AG04449 (cell line): ENCODE measurements at regions not wholly inside any gene's neighbourhood (a gene's known extent, or its start where the extent isn't known, plus 50 kb on each side); places are given as distances from the start of the nearest gene placed in this dataset.

ENCODE experiments used
- CTCF ChIA-PET: fragments of 350-600 bp; formaldehyde crosslinking; extraction: SDS; loops from one replicate; lab custom pipeline; 2021; ENCODE audit warnings: antibody characterized with exemption; lab: Yijun Ruan, JAX
- POLR2A ChIA-PET: fragments of 400-600, 350-600 bp; formaldehyde crosslinking; extraction: SDS; loops from one replicate; lab custom pipeline; 2020; ENCODE audit warnings: antibody characterized with exemption, inconsistent platforms; lab: Yijun Ruan, JAX
- DNase-seq: peaks from one replicate; pipeline ENCODE4 v3.0.0-alpha.2; 2010; ENCODE audit warnings: low read depth, low spot score
- H3K4me3 ChIP-seq: 2 replicates; pipeline ENCODE4 v1.5.1; 2011; ENCODE audit warnings: low read depth, mild to moderate bottlenecking, control low read depth, low read length
- TF ChIP-seq, protein P1 (sequence below): IDR thresholded peaks from one replicate; pipeline ENCODE4 v1.5.1; 2011; ENCODE audit warnings: mild to moderate bottlenecking, moderate library complexity, low read length, control low read depth, inconsistent platforms; ENCODE audit not compliant: insufficient read depth; ENCODE audit errors: missing control alignments

DNA sequence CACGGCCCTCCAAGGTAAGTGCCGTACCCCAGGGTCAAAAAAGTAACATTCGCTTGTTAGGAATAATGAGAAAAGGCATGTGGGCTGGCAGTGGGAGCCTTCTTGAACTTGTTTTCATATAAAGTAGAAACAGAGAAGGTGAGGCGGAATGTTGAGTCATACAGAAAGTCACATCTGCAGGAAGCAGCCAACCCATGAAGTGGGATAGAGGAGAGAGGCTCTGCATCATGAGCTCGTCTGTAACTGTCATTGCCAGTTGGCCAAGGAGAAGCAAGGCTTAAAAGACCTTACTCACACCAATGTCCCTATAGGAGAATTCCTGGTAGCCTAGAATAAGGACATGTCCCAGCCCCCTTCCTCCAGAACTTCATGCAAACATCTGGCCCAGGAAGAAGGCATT, 253.3 kb downstream of the BUD13 start:
- H3K4me3 ChIP-seq = no peak overlapping the region
- CTCF ChIA-PET = no interaction called here
- TF ChIP-seq, protein P1, sequence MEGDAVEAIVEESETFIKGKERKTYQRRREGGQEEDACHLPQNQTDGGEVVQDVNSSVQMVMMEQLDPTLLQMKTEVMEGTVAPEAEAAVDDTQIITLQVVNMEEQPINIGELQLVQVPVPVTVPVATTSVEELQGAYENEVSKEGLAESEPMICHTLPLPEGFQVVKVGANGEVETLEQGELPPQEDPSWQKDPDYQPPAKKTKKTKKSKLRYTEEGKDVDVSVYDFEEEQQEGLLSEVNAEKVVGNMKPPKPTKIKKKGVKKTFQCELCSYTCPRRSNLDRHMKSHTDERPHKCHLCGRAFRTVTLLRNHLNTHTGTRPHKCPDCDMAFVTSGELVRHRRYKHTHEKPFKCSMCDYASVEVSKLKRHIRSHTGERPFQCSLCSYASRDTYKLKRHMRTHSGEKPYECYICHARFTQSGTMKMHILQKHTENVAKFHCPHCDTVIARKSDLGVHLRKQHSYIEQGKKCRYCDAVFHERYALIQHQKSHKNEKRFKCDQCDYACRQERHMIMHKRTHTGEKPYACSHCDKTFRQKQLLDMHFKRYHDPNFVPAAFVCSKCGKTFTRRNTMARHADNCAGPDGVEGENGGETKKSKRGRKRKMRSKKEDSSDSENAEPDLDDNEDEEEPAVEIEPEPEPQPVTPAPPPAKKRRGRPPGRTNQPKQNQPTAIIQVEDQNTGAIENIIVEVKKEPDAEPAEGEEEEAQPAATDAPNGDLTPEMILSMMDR = no peak
- DNase-seq = no peak
- POLR2A ChIA-PET = no interaction called here

- CTCF ChIA-PET = no interaction called here
Observed at GRCh38 chr11:116518141-116518540, 254.6 kb downstream of the BUD13 start.

DNA sequence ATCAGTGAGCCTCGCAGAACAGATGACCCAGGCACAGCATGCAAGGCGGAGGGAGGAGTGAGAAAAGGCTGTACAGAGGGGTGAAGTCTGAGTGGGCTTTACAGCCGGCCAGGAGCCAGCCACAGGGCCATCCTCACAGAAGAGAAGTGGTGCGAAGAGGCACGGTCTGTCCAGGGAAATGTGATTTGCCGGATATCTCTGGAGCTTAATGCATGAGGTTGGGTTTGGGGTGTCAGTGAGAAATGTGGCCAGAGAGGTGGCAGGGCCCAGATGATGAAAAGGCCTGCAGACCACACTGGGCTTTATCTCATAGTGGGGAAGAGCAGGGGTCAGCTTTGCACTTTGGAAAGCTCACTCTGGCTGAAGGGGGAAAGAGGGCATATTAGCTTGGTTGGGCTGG, 255.2 kb downstream of the BUD13 start:
- ChIA-PET CTCF (no interaction called here), POLR2A (no interaction called here)
- no peak for DNase-seq
- TF ChIP-seq, protein P1 = no peak
- no peak overlapping the region for H3K4me3 ChIP-seq

More at GRCh38 chr11:116518141-116518540, 254.6 kb downstream of the BUD13 start:
- POLR2A ChIA-PET = no interaction called here
- H3K4me3 ChIP-seq = no peak overlapping the region
- TF ChIP-seq, protein P1 = no peak
- no peak for DNase-seq

DNA sequence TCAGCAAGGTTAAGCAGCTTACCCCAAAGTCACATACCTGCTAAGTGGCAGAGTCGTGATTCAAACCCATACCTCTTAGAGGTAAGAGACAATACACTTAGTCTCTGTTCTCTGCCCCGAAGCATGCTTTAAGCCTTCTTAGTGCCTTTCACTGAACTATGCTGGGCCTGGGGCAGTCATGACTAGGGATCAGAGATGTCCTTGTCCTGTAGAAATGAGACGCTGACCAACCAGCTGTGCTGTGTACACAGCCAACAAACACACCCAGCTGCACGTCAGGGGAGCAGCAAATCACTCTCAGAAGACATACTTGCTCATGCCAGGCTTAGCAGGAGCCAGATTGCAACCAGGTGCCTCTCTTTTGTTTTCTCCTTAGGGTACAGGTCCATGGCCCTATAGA, 255.7 kb downstream of the BUD13 start:
- H3K4me3 ChIP-seq = no peak overlapping the region
- TF ChIP-seq, protein P1 = no peak
- CTCF ChIA-PET = no interaction called here
- DNase-seq = no peak
- POLR2A ChIA-PET = no interaction called here

- ChIA-PET CTCF (no interaction called here), POLR2A (no interaction called here)
- TF ChIP-seq, protein P1 = no peak
- no peak overlapping the region for H3K4me3 ChIP-seq
- no peak for DNase-seq
Observed at GRCh38 chr11:116515664-116516184, 257.1 kb downstream of the BUD13 start.

- no peak for DNase-seq
- TF ChIP-seq, protein P1 = peak; percentile 46
- H3K4me3 ChIP-seq = no peak overlapping the region
- ChIA-PET CTCF (interaction anchor here (1.3 kb wide), 2 partner anchors 128 to 177 kb away, joined by 3 to 6 read pairs; no protein-coding TSS in a partner anchor), POLR2A (no interaction called here)
Observed at GRCh38 chr11:116513894-116514293, 258.9 kb downstream of the BUD13 start.
